K562 (cell line): ENCODE measurements at regions not wholly inside any gene's neighbourhood (a gene's known extent, or its start where the extent isn't known, plus 50 kb on each side); places are given as distances from the start of the nearest gene placed in this dataset.

Source experiments
- ATAC-seq: fragments of 200-7000 bp; cut with Tn5 transposase; 3 replicates; pipeline ENCODE4 v1.9.1; 2020; ENCODE audit warnings: moderate library complexity
- BruUV-seq: library from RNA; stranded (reverse); fragments of 400-500 nt; replicated peaks from 2 replicates; lab custom pipeline; 2021; lab: Mats Ljungman, UMichigan
- CTCF ChIA-PET: fragments of 300-600 bp; formaldehyde crosslinking; extraction: SDS; loops from one replicate; lab custom pipeline; 2021; ENCODE audit warnings: low intra/inter-chr PET ratio; lab: Yijun Ruan, JAX
- POLR2A ChIA-PET: fragments of 300-600, 350-650 bp; sonication (Branson Sonifier 250); formaldehyde crosslinking; extraction: SDS; loops from one replicate; lab custom pipeline; 2021; ENCODE audit warnings: antibody characterized with exemption, inconsistent platforms; lab: Yijun Ruan, JAX
- DNase-seq, 4 experiments: peaks; one replicate each; pipeline versions ENCODE4 v3.0.0 to v3.0.0-alpha.2; 2011 to 2018; ENCODE audit warnings: low spot score in 3 of 4, mixed read lengths in 3 of 4; ENCODE audit errors: extremely low read depth in 1 of 4
- FAIRE-seq: peaks from 2 replicates; lab custom pipeline; 2011; peaks lifted over from hg19 to GRCh38; lab: Jason Lieb, UNC
- H2AFZ ChIP-seq: 2 replicates; pipeline ENCODE4 v1.6.0; 2011; ENCODE audit warnings: low read depth, low read length, control low read depth, inconsistent platforms
- H3K27ac ChIP-seq: fragments of 200-600 bp; 3 replicates; pipeline ENCODE4 v1.8.0; 2011; ENCODE audit warnings: low read depth, mild to moderate bottlenecking, control low read depth, inconsistent platforms, low read length, moderate library complexity, mixed read lengths; ENCODE audit errors: extremely low read depth
- H3K27me3 ChIP-seq, 2 experiments: fragments of 300-600 bp in 1 of 2; 2 replicates in 1 of 2; 3 replicates in 1 of 2; pipeline versions ENCODE4 v1.6.0 to v1.8.0; 2011; ENCODE audit warnings: inconsistent platforms in 2 of 2, low read length in 2 of 2, mild to moderate bottlenecking in 1 of 2, mixed read lengths in 1 of 2, moderate library complexity in 1 of 2; ENCODE audit not compliant: control insufficient read depth in 2 of 2, insufficient read depth in 2 of 2
- H3K36me3 ChIP-seq: fragments of 300-600 bp; 3 replicates; pipeline ENCODE4 v1.8.0; 2011; ENCODE audit warnings: mild to moderate bottlenecking, low read length, inconsistent platforms; ENCODE audit not compliant: control insufficient read depth, insufficient read depth
- H3K4me1 ChIP-seq, 2 experiments: fragments of 200-600 bp in 1 of 2; replicated peaks in 1 of 2; 2 replicates in 1 of 2; 3 replicates in 1 of 2; pipeline versions ENCODE4 v1.5.1 to v1.8.0; 2011; ENCODE audit warnings: inconsistent platforms in 2 of 2, low read length in 2 of 2, mild to moderate bottlenecking in 1 of 2, mixed read lengths in 1 of 2, moderate library complexity in 1 of 2; ENCODE audit not compliant: control insufficient read depth in 2 of 2, insufficient read depth in 2 of 2
- H3K4me2 ChIP-seq: 2 replicates; pipeline ENCODE4 v1.6.1; 2011; ENCODE audit warnings: low read length, control low read depth, inconsistent platforms, mixed read lengths; ENCODE audit not compliant: insufficient read depth
- H3K4me3 ChIP-seq: fragments of 200-600 bp; sonication (generic), shearing (Covaris generic); 2 replicates; pipeline ENCODE4 v1.5.1; 2016; ENCODE audit warnings: control low read depth, inconsistent platforms
- H3K79me2 ChIP-seq: fragments of 200-600 bp; 3 replicates; pipeline ENCODE4 v1.8.0; 2011; ENCODE audit warnings: low read length, inconsistent platforms; ENCODE audit not compliant: control insufficient read depth, insufficient read depth
- H3K9ac ChIP-seq, 2 experiments: 2 replicates each; pipeline versions ENCODE4 v1.6.0 to v1.6.1; 2011; ENCODE audit warnings: low read depth in 2 of 2, low read length in 2 of 2, control low read depth in 1 of 2, inconsistent platforms in 1 of 2, mild to moderate bottlenecking in 1 of 2, mixed read lengths in 1 of 2; ENCODE audit not compliant: insufficient read depth in 1 of 2
- H3K9me1 ChIP-seq: one replicate; pipeline ENCODE4 v1.6.0; 2011; ENCODE audit warnings: inconsistent platforms, mild to moderate bottlenecking, low read length, moderate library complexity; ENCODE audit not compliant: control insufficient read depth, insufficient read depth
- H3K9me3 ChIP-seq: replicated peaks from 2 replicates; pipeline ENCODE4 v1.5.1; 2011; ENCODE audit warnings: low read depth, low read length, inconsistent platforms; ENCODE audit not compliant: control insufficient read depth, insufficient read depth
- H4K20me1 ChIP-seq: replicated peaks from 2 replicates; pipeline ENCODE4 v1.6.1; 2011; ENCODE audit warnings: low read length, inconsistent platforms, mixed read lengths; ENCODE audit not compliant: control insufficient read depth, insufficient read depth
- EHMT2 ChIP-seq: fragments of 450-650 bp; IDR thresholded peaks from 2 replicates; pipeline ENCODE4 v1.6.1; 2018; ENCODE audit warnings: antibody characterized with exemption
- MEIS2 ChIP-seq: fragments of 450-650 bp; IDR thresholded peaks from 2 replicates; pipeline ENCODE4 v1.6.1; 2014; ENCODE audit warnings: mild to moderate bottlenecking; ENCODE audit not compliant: partially characterized antibody
- RNF219 ChIP-seq: fragments of 250-450 bp; sonication (Bioruptor Pico); IDR thresholded peaks from 2 replicates; pipeline ENCODE4 v1.5.0; 2022; ENCODE audit warnings: mild to moderate bottlenecking
- SOX6 ChIP-seq: fragments of 450-650 bp; IDR thresholded peaks from 2 replicates; pipeline ENCODE4 v1.6.1; 2014; ENCODE audit warnings: mild to moderate bottlenecking
- in situ Hi-C: fragments of 300-500 bp; cut with MboI; formaldehyde crosslinking; loops from 4 replicates; pipeline ENCODE4 v1.15.0; 2018; ENCODE audit warnings: inconsistent platforms, mixed read lengths
- intact Hi-C: fragments of 100-400 bp; cut with micrococcal nuclease; formaldehyde crosslinking; loops from 2 replicates; pipeline ENCODE4 v1.14.2; 2022

- no TSS peak for BruUV-seq
- FAIRE-seq: no peak
- in situ Hi-C loops: no loop called here
Measured at GRCh38 chr18:39786477-39786876, 2168.6 kb upstream of the PIK3C3 start.

More at GRCh38 chr18:39786477-39786876, 2168.6 kb upstream of the PIK3C3 start:
- ATAC-seq: no peak
- POLR2A ChIA-PET: no interaction called here
- Histone ChIP-seq H3K4me2 (no peak overlapping the region), H3K36me3 (no peaks in the 10 kb centered on the region), H3K27ac (no peak overlapping the region), H3K79me2 (no peaks in the 10 kb centered on the region), H4K20me1 (no peaks in the 10 kb centered on the region), H3K4me3 (no peak overlapping the region), H3K9me1 (no peaks in the 10 kb centered on the region), H2AFZ (no peak overlapping the region), H3K9ac (no peak overlapping the region), H3K27me3 (no peaks in the 10 kb centered on the region), H3K4me1 (no peaks in the 10 kb centered on the region), H3K9me3 (no peaks in the 10 kb centered on the region)
- CTCF ChIA-PET: interaction anchor here (0.7 kb wide), 1 partner anchor 344 kb away, joined by 3 read pairs; no protein-coding TSS in a partner anchor
- intact Hi-C loops: no loop called here
- TF ChIP-seq EHMT2 (no peak), SOX6 (no peak), RNF219 (CRISPR knock-in tag) (no peak), MEIS2 (no peak)
- no peak for DNase-seq
